ENCODE measurements at regions not wholly inside any gene's neighbourhood (a gene's known extent, or its start where the extent isn't known, plus 50 kb on each side); places are given as distances from the start of the nearest gene placed in this dataset.
"Not testable (repeated sequence)": the region's sequence is repeated elsewhere in the genome, so short reads cannot be mapped to it uniquely, and the experiment has no call there.

- Histone ChIP-seq H3K27me3 (ENCODE audit: control insufficient read depth, insufficient read depth, low read length) (no peaks in the 10 kb centered on the region), H3K4me3 (ENCODE audit: low read depth, low read length) (no peak overlapping the region), H3K36me3 (ENCODE audit: control insufficient read depth, insufficient read depth, low read length) (no peaks in the 10 kb centered on the region)
- TF ChIP-seq, protein P1, sequence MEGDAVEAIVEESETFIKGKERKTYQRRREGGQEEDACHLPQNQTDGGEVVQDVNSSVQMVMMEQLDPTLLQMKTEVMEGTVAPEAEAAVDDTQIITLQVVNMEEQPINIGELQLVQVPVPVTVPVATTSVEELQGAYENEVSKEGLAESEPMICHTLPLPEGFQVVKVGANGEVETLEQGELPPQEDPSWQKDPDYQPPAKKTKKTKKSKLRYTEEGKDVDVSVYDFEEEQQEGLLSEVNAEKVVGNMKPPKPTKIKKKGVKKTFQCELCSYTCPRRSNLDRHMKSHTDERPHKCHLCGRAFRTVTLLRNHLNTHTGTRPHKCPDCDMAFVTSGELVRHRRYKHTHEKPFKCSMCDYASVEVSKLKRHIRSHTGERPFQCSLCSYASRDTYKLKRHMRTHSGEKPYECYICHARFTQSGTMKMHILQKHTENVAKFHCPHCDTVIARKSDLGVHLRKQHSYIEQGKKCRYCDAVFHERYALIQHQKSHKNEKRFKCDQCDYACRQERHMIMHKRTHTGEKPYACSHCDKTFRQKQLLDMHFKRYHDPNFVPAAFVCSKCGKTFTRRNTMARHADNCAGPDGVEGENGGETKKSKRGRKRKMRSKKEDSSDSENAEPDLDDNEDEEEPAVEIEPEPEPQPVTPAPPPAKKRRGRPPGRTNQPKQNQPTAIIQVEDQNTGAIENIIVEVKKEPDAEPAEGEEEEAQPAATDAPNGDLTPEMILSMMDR (IDR thresholded peaks at IDR 0.05; ENCODE audit: insufficient read depth, low read length, poor library complexity, severe bottlenecking), result no peak
- no peak for DNase-seq (ENCODE audit: low read depth)
Observed at GRCh38 chr10:30747633-30748032, 118.1 kb upstream of the LYZL2 start.

DNA sequence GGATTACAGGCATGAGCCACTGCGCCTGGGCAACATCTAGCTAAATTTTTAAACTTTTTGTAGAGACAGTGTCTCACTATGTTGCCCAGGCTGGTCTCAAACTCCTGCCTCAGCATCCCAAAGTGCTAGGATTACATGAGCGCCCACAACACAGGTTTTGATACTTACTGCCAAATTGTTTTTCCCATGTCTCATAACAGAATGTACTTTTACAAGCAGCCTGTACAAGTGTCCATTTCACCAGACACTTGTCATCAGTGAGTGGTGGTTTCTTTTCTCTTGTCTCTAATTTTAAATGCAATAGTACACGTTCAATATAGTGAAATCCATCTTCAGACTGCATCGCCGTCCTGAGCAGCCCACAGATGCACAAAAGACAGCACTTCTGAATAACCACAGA is 116.4 kb upstream of the LYZL2 start:
- Histone ChIP-seq H3K36me3 (ENCODE audit: control insufficient read depth, insufficient read depth, low read length) (no peaks in the 10 kb centered on the region), H3K4me3 (ENCODE audit: low read depth, low read length) (no peak overlapping the region), H3K27me3 (ENCODE audit: control insufficient read depth, insufficient read depth, low read length) (no peaks in the 10 kb centered on the region)
- TF ChIP-seq, protein P1 (IDR thresholded peaks at IDR 0.05; ENCODE audit: insufficient read depth, low read length, poor library complexity, severe bottlenecking), result no peak
- DNase-seq (ENCODE audit: low read depth), result no peak

DNA sequence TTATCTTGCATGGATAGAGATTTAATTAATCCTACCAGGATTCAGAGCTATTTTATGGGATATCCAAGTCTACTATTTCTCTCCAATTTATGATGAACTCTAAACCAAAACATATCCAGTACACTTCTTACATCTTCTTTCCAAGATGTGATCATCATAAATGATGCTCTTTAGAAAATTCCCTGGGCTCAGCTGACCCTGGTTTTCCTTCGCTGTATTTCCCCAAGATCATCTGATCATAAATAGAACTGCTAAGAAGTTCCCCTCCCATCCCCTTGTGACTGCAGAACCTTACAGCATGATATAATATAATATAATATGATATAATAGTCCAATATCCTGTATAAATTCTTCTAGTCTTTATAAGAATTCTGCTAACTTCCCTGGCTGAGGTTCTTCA is 114.6 kb upstream of the LYZL2 start:
- DNase-seq (ENCODE audit: low read depth), result no peak
- TF ChIP-seq, protein P1 (IDR thresholded peaks at IDR 0.05; ENCODE audit: insufficient read depth, low read length, poor library complexity, severe bottlenecking), result no peak
- Histone ChIP-seq H3K27me3 (ENCODE audit: control insufficient read depth, insufficient read depth, low read length) (no peaks in the 10 kb centered on the region), H3K36me3 (ENCODE audit: control insufficient read depth, insufficient read depth, low read length) (no peaks in the 10 kb centered on the region), H3K4me3 (ENCODE audit: low read depth, low read length) (no peak overlapping the region)

GRCh38 chr10:30743586-30743985 is 114.0 kb upstream of the LYZL2 start:
- no peak for DNase-seq (ENCODE audit: low read depth)
- Histone ChIP-seq H3K27me3 (ENCODE audit: control insufficient read depth, insufficient read depth, low read length) (no peaks in the 10 kb centered on the region), H3K36me3 (ENCODE audit: control insufficient read depth, insufficient read depth, low read length) (no peaks in the 10 kb centered on the region), H3K4me3 (ENCODE audit: low read depth, low read length) (no peak overlapping the region)
- TF ChIP-seq, protein P1 (IDR thresholded peaks at IDR 0.05; ENCODE audit: insufficient read depth, low read length, poor library complexity, severe bottlenecking), result no peak

DNA sequence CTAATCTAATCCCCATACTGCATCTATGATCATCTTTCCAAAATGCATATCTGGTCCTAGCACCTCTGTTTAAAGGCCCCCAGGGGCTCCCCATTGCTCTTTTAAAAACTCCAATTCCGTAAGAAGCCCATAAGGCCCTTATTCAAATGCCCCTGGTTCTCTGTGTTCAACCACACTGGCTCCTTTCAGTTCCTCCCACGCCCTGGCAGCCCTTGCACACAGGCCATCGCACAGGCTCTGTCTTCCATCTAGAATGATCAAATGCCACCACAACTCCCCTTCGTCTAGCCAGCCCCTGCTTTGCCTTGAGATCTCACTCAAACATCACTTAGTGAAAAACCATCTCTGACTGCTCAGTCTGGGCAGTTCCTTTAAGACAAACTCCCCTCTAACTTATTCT is 112.9 kb upstream of the LYZL2 start:
- H3K4me3 ChIP-seq (ENCODE audit: low read depth, low read length), result no peak overlapping the region
- DNase-seq (ENCODE audit: low read depth), result no peak
- no peaks in the 10 kb centered on the region for H3K27me3 ChIP-seq (ENCODE audit: control insufficient read depth, insufficient read depth, low read length)
- TF ChIP-seq, protein P1 (IDR thresholded peaks at IDR 0.05; ENCODE audit: insufficient read depth, low read length, poor library complexity, severe bottlenecking), result no peak
- no peaks in the 10 kb centered on the region for H3K36me3 ChIP-seq (ENCODE audit: control insufficient read depth, insufficient read depth, low read length)

- DNase-seq (ENCODE audit: low read depth); H3K4me3 ChIP-seq (ENCODE audit: low read depth, low read length); H3K36me3 ChIP-seq (ENCODE audit: control insufficient read depth, insufficient read depth, low read length); H3K27me3 ChIP-seq (ENCODE audit: control insufficient read depth, insufficient read depth, low read length): not testable (repeated sequence)
Observed at GRCh38 chr10:30740774-30741173, 111.2 kb upstream of the LYZL2 start.

Data from kidney epithelial cell (primary cell).